IMR-90 (cell line): ENCODE measurements at regions not wholly inside any gene's neighbourhood (a gene's known extent, or its start where the extent isn't known, plus 50 kb on each side); places are given as distances from the start of the nearest gene placed in this dataset.

Experiments used
- ATAC-seq: fragments of 200-7000 bp; cut with Tn5 transposase; 2 replicates; pipeline ENCODE4 v1.9.1; 2020; ENCODE audit warnings: low read depth, mild to moderate bottlenecking, moderate library complexity
- BruUV-seq: library from RNA; stranded (reverse); fragments of 400-500 nt; replicated peaks from 2 replicates; lab custom pipeline; 2021; lab: Mats Ljungman, UMichigan
- CTCF ChIA-PET: fragments of 300-600 bp; formaldehyde crosslinking; extraction: SDS; loops from one replicate; lab custom pipeline; 2021; ENCODE audit warnings: antibody characterized with exemption; lab: Yijun Ruan, JAX
- POLR2A ChIA-PET: fragments of 300-600 bp; sonication (Branson Sonifier 250); formaldehyde crosslinking; loops from one replicate; lab custom pipeline; 2022; ENCODE audit warnings: antibody characterized with exemption; ENCODE audit not compliant: unreplicated experiment; lab: Charles Lee
- DNase-seq: peaks from one replicate; pipeline ENCODE4 v3.0.0; 2013
- H2AFZ ChIP-seq: replicated peaks from 2 replicates; pipeline ENCODE3; 2013; ENCODE audit warnings: low read length, mild to moderate bottlenecking; ENCODE audit not compliant: poor library complexity
- H2AK5ac ChIP-seq: 2 replicates; pipeline ENCODE4 v1.6.1; 2013; ENCODE audit warnings: low read depth, low read length, inconsistent platforms
- H2AK9ac ChIP-seq: replicated peaks from 2 replicates; pipeline ENCODE3; 2013; ENCODE audit warnings: mild to moderate bottlenecking, low read depth, low read length, moderate library complexity; ENCODE audit not compliant: poor library complexity
- H2BK120ac ChIP-seq: 2 replicates; pipeline ENCODE4 v1.6.1; 2013; ENCODE audit warnings: low read depth, low read length, inconsistent platforms
- H2BK15ac ChIP-seq: 3 replicates; pipeline ENCODE4 v1.6.1; 2013; ENCODE audit warnings: low read depth, low read length, inconsistent platforms
- H2BK20ac ChIP-seq: 2 replicates; pipeline ENCODE4 v1.6.1; 2013; ENCODE audit warnings: low read depth, mild to moderate bottlenecking, inconsistent platforms, low read length, moderate library complexity
- H2BK5ac ChIP-seq: 2 replicates; pipeline ENCODE4 v1.6.1; 2013; ENCODE audit warnings: mild to moderate bottlenecking, low read depth, low read length, inconsistent platforms; ENCODE audit not compliant: poor library complexity, severe bottlenecking
- H3K14ac ChIP-seq: replicated peaks from 2 replicates; pipeline ENCODE4 v1.6.1; 2013; ENCODE audit warnings: low read depth, low read length, inconsistent platforms
- H3K18ac ChIP-seq: 2 replicates; pipeline ENCODE4 v1.6.1; 2013; ENCODE audit warnings: low read depth, low read length, control low read depth
- H3K23ac ChIP-seq: 2 replicates; pipeline ENCODE4 v1.6.1; 2013; ENCODE audit warnings: low read depth, low read length, inconsistent platforms
- H3K27ac ChIP-seq: 2 replicates; pipeline ENCODE4 v1.5.1; 2013; ENCODE audit warnings: mild to moderate bottlenecking, control low read depth, low read length; ENCODE audit not compliant: insufficient read depth
- H3K27me3 ChIP-seq: 2 replicates; pipeline ENCODE4 v1.6.1; 2013; ENCODE audit warnings: low read length; ENCODE audit not compliant: control insufficient read depth, insufficient read depth
- H3K36me3 ChIP-seq: 2 replicates; pipeline ENCODE4 v1.6.1; 2013; ENCODE audit warnings: low read length, mixed read lengths; ENCODE audit not compliant: control insufficient read depth, insufficient read depth
- H3K4ac ChIP-seq: 2 replicates; pipeline ENCODE4 v1.6.1; 2013; ENCODE audit warnings: low read depth, low read length, inconsistent platforms
- H3K4me1 ChIP-seq: 2 replicates; pipeline ENCODE4 v1.6.1; 2013; ENCODE audit warnings: low read length, mixed read lengths; ENCODE audit not compliant: control insufficient read depth, insufficient read depth
- H3K4me2 ChIP-seq: 2 replicates; pipeline ENCODE4 v1.6.1; 2013; ENCODE audit warnings: low read depth, mild to moderate bottlenecking, control low read depth, low read length, moderate library complexity
- H3K4me3 ChIP-seq: 2 replicates; pipeline ENCODE4 v1.5.1; 2013; ENCODE audit warnings: low read depth, mild to moderate bottlenecking, control low read depth, low read length, moderate library complexity; ENCODE audit not compliant: insufficient read depth
- H3K56ac ChIP-seq: 2 replicates; pipeline ENCODE4 v1.6.1; 2013; ENCODE audit warnings: low read length, inconsistent platforms; ENCODE audit not compliant: insufficient read depth; ENCODE audit errors: extremely low read depth
- H3K79me1 ChIP-seq, 2 experiments: 2 replicates each; pipeline ENCODE4 v1.6.1; 2013; ENCODE audit warnings: low read length in 2 of 2, inconsistent platforms in 1 of 2, low read depth in 1 of 2
- H3K9ac ChIP-seq: 2 replicates; pipeline ENCODE4 v1.6.1; 2013; ENCODE audit warnings: low read depth, low read length, control low read depth
- H3K9me1 ChIP-seq: 2 replicates; pipeline ENCODE4 v1.6.1; 2013; ENCODE audit warnings: low read length, inconsistent platforms; ENCODE audit not compliant: insufficient read depth
- H3K9me3 ChIP-seq: 2 replicates; pipeline ENCODE4 v1.6.1; 2013; ENCODE audit warnings: low read length; ENCODE audit not compliant: control insufficient read depth, insufficient read depth
- H4K20me1 ChIP-seq: 2 replicates; pipeline ENCODE4 v1.6.1; 2013; ENCODE audit warnings: low read length, inconsistent platforms; ENCODE audit not compliant: insufficient read depth
- H4K5ac ChIP-seq: 2 replicates; pipeline ENCODE4 v1.6.1; 2013; ENCODE audit warnings: mild to moderate bottlenecking, low read depth, low read length, control low read depth
- H4K8ac ChIP-seq, 2 experiments: 2 replicates each; pipeline ENCODE4 v1.6.1; 2013; ENCODE audit warnings: low read depth in 2 of 2, low read length in 2 of 2, control low read depth in 1 of 2, inconsistent platforms in 1 of 2
- H4K91ac ChIP-seq: 2 replicates; pipeline ENCODE4 v1.6.1; 2013; ENCODE audit warnings: low read depth, low read length, inconsistent platforms; ENCODE audit not compliant: insufficient read depth
- CHD1 ChIP-seq: IDR thresholded peaks from 2 replicates; pipeline ENCODE4 v1.6.1; 2012; ENCODE audit warnings: low read depth, low read length, improper control_type of control experiment
- ELK1 ChIP-seq: fragments of 150-350 bp; IDR thresholded peaks from 2 replicates; pipeline ENCODE4 v1.6.1; 2016; ENCODE audit warnings: low read depth, mild to moderate bottlenecking, low read length, moderate library complexity, borderline replicate concordance
- RCOR1 ChIP-seq: IDR thresholded peaks from 2 replicates; pipeline ENCODE4 v1.6.1; 2012; ENCODE audit warnings: mild to moderate bottlenecking, low read length, improper control_type of control experiment; ENCODE audit not compliant: insufficient replicate concordance
- RFX5 ChIP-seq: IDR thresholded peaks from 2 replicates; pipeline ENCODE4 v1.8.0; 2012; ENCODE audit warnings: low read depth, mild to moderate bottlenecking, low read length, moderate library complexity
- SMC3 ChIP-seq: fragments of 150-350 bp; IDR thresholded peaks from 2 replicates; pipeline ENCODE4 v1.6.1; 2016; ENCODE audit warnings: low read depth, mild to moderate bottlenecking, antibody characterized with exemption, low read length, moderate library complexity
- WGBS, 2 experiments: methylation state at CpG; one replicate each; pipeline versions ENCODE4 v1.1.5 to v1.1.7; 2013; ENCODE audit warnings: missing lambda C conversion rate in 2 of 2; ENCODE audit not compliant: insufficient read length in 1 of 2; ENCODE audit errors: extremely low coverage in 2 of 2; 5-methylcytosine and 5-hydroxymethylcytosine counted together
- dilution Hi-C: fragments of 300-500 bp; cut with HindIII; formaldehyde crosslinking; loops from one replicate; pipeline ENCODE4 v1.14.3; 2018; ENCODE audit warnings: low sequenced_read_pairs; ENCODE audit not compliant: unreplicated experiment
- in situ Hi-C: fragments of 300-500 bp; cut with MboI; formaldehyde crosslinking; loops from 3 replicates; pipeline ENCODE4 v1.14.3; 2019; ENCODE audit warnings: low sequenced_read_pairs, inconsistent platforms, mixed read lengths
- intact Hi-C: fragments of 100-400 bp; cut with micrococcal nuclease; formaldehyde crosslinking; loops from 2 replicates; pipeline ENCODE4 v1.10.0; 2022

- Histone ChIP-seq H3K18ac (no peak overlapping the region), H4K5ac (no peak overlapping the region), H3K27ac (no peak overlapping the region), H2AK5ac (no peak overlapping the region), H2AK9ac (peak overlapping the region; percentile 83), H3K27me3 (no peaks in the 10 kb centered on the region; the same call in 1 of the 2 replicates), H3K14ac (no peak overlapping the region), H3K36me3 (no peaks in the 10 kb centered on the region), H2BK15ac (no peak overlapping the region), H4K20me1 (no peaks in the 10 kb centered on the region), H3K56ac (no peak overlapping the region), H2AFZ (no peak overlapping the region), H4K91ac (no peak overlapping the region), H3K23ac (no peak overlapping the region), H3K4me1 (no peaks in the 10 kb centered on the region), H2BK20ac (no peak overlapping the region), H3K79me1 (no peaks in the 10 kb centered on the region), H4K8ac (no peak overlapping the region), H3K4ac (no peak overlapping the region), H2BK5ac (no peak overlapping the region), H3K4me3 (no peak overlapping the region), H3K9me3 (no peaks in the 10 kb centered on the region), H3K9ac (no peak overlapping the region), H3K4me2 (no peak overlapping the region), H2BK120ac (no peak overlapping the region), H3K9me1 (no peaks in the 10 kb centered on the region)
- WGBS, 2 experiments = no CpG with 5 or more reads among the region's 2 CpGs
- dilution Hi-C loops (no loop called here), in situ Hi-C loops (no loop called here), intact Hi-C loops (no loop called here)
- ATAC-seq (no peak), DNase-seq (no peak)
- CTCF ChIA-PET = no interaction called here
- TF ChIP-seq RFX5 = no peak
- no peak for TF ChIP-seq RCOR1
- no peak for TF ChIP-seq ELK1
- no peak for TF ChIP-seq SMC3
- TF ChIP-seq CHD1 = no peak
- POLR2A ChIA-PET = no interaction called here
- BruUV-seq = no TSS peak
These were observed 101.0 kb upstream of the CERS6 start for GRCh38 chr2:168355121-168355520.
